Breast epithelium (tissue), 4 donors: ENCODE measurements at regions not wholly inside any gene's neighbourhood (a gene's known extent, or its start where the extent isn't known, plus 50 kb on each side); places are given as distances from the start of the nearest gene placed in this dataset.

Experiments used
- DNase-seq, 2 donors: peaks; one replicate each; pipeline ENCODE4 v3.0.0-alpha.2; 2019; ENCODE audit warnings: low spot score in 2 of 2
- H3K27ac ChIP-seq, 2 donors: fragments of 200-600 bp; sonication (generic) in 1 of 2; one replicate each; pipeline ENCODE4 v1.5.1; 2016 to 2019; ENCODE audit warnings: mild to moderate bottlenecking in 1 of 2
- H3K27me3 ChIP-seq, 2 donors: fragments of 200-600 bp; sonication (generic) in 1 of 2; one replicate each; pipeline versions ENCODE4 v1.5.1 to v1.6.0; 2017 to 2019; ENCODE audit warnings: control low read depth in 1 of 2, mild to moderate bottlenecking in 1 of 2
- H3K36me3 ChIP-seq: fragments of 200-600 bp; one replicate; pipeline ENCODE4 v1.5.1; 2019
- H3K4me1 ChIP-seq, 2 donors: fragments of 200-600 bp; sonication (generic); one replicate each; pipeline ENCODE4 v1.5.1; 2016 to 2019; ENCODE audit warnings: control low read depth in 1 of 2
- H3K4me3 ChIP-seq, 3 donors: fragments of 200-600 bp; sonication (generic); 1 replicate in 2 of 3; 2 replicates in 1 of 3; pipeline ENCODE4 v1.5.1; 2016 to 2019; ENCODE audit warnings: mild to moderate bottlenecking in 3 of 3, moderate library complexity in 2 of 3
- H3K9me3 ChIP-seq, 2 donors: fragments of 200-600 bp; sonication (generic) in 1 of 2; one replicate each; pipeline ENCODE4 v1.5.1; 2016 to 2019; ENCODE audit warnings: control low read depth in 1 of 2
- POLR2A ChIP-seq: fragments of 450-650 bp; IDR thresholded peaks from one replicate; pipeline ENCODE4 v1.6.1; 2016; ENCODE audit warnings: antibody characterized with exemption, mild to moderate bottlenecking, moderate library complexity
- POLR2AphosphoS5 ChIP-seq, 3 donors: sonication (generic); formaldehyde crosslinking; IDR thresholded peaks; one replicate each; pipeline ENCODE4 v1.6.1; 2017; ENCODE audit warnings: antibody characterized with exemption in 3 of 3
- intact Hi-C: fragments of 100-400 bp; cut with DNase I; formaldehyde crosslinking; loops from one replicate; pipeline ENCODE4 v1.15.1; 2023; ENCODE audit warnings: low total_unique reads
- TF ChIP-seq, protein P1 (sequence below), 3 donors: fragments of 450-650 bp; IDR thresholded peaks; one replicate each; pipeline ENCODE4 v1.5.1; 2016 to 2017; ENCODE audit warnings: antibody characterized with exemption in 3 of 3, mild to moderate bottlenecking in 3 of 3, moderate library complexity in 3 of 3

- Histone ChIP-seq H3K36me3 (no peaks in the 10 kb centered on the region), H3K27me3 (no peaks in the 10 kb centered on the region), H3K9me3 (no peaks in the 10 kb centered on the region), H3K4me3 (no peak overlapping the region), H3K4me1 (no peaks in the 10 kb centered on the region), H3K27ac (no peak overlapping the region)
- peak in 1 of 2 donors; percentile 62 for DNase-seq
- TF ChIP-seq POLR2A (no peak), POLR2AphosphoS5 (IDR thresholded peaks at IDR 0.05) (peak in 2 of 3 donors; percentile 53 to 75)
- intact Hi-C loops = no loop called here
Measured at GRCh38 chr4:177511611-177512010, 69.4 kb upstream of the AGA start.

DNA sequence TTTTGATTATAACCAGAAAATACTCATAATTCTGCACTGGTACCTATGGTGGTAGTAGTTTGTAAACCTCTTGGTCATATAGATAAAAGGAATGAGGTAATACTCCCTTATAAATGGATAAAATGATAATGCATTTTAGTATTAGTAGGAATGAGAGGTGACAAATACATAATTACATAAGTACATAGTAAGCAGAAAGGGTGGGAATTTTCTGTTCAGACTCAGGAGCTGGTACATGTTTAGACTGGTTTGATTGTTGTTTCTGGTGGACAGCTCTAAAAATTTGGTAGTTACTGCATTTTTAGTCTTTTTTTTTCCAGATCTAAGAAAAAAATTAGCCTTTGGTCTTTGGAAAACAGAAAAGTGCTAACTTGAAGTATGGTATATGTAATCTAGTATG lies 70.4 kb upstream of the AGA start:
- TF ChIP-seq, protein P1, sequence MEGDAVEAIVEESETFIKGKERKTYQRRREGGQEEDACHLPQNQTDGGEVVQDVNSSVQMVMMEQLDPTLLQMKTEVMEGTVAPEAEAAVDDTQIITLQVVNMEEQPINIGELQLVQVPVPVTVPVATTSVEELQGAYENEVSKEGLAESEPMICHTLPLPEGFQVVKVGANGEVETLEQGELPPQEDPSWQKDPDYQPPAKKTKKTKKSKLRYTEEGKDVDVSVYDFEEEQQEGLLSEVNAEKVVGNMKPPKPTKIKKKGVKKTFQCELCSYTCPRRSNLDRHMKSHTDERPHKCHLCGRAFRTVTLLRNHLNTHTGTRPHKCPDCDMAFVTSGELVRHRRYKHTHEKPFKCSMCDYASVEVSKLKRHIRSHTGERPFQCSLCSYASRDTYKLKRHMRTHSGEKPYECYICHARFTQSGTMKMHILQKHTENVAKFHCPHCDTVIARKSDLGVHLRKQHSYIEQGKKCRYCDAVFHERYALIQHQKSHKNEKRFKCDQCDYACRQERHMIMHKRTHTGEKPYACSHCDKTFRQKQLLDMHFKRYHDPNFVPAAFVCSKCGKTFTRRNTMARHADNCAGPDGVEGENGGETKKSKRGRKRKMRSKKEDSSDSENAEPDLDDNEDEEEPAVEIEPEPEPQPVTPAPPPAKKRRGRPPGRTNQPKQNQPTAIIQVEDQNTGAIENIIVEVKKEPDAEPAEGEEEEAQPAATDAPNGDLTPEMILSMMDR (IDR thresholded peaks at IDR 0.05) = no peak
- TF ChIP-seq POLR2AphosphoS5 (IDR thresholded peaks at IDR 0.05) (no peak), POLR2A (no peak)
- Histone ChIP-seq H3K36me3 (no peaks in the 10 kb centered on the region), H3K4me1 (no peaks in the 10 kb centered on the region), H3K27me3 (no peaks in the 10 kb centered on the region), H3K9me3 (no peaks in the 10 kb centered on the region), H3K4me3 (no peak overlapping the region), H3K27ac (no peak overlapping the region)
- DNase-seq = no peak
- intact Hi-C loops = no loop called here

DNA sequence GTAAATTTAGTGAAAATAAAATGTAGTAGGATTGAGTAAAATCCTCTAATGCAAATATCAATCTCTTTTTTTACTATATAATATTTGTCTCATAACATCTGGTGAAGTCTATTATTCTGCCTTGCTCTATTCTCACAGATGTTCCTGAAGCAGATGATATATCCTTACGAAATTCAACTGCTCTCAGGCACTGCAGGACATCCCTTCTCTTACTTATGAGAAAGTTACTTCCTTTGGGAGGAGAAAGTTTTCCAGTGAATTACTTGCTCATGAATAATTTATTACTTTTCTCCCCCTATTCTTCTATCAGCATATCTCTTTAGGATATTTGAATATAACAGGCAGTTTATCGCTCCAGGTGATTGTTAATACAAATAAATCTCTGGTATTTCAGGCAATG lies 75.6 kb upstream of the AGA start:
- Histone ChIP-seq H3K4me3 (no peak overlapping the region), H3K36me3 (no peaks in the 10 kb centered on the region), H3K9me3 (no peaks in the 10 kb centered on the region), H3K27ac (no peak overlapping the region), H3K27me3 (no peaks in the 10 kb centered on the region), H3K4me1 (no peaks in the 10 kb centered on the region)
- intact Hi-C loops = no loop called here
- no peak for DNase-seq
- TF ChIP-seq, protein P1 (IDR thresholded peaks at IDR 0.05) = no peak
- no peak for TF ChIP-seq POLR2AphosphoS5 (IDR thresholded peaks at IDR 0.05)
- TF ChIP-seq POLR2A = no peak

DNA sequence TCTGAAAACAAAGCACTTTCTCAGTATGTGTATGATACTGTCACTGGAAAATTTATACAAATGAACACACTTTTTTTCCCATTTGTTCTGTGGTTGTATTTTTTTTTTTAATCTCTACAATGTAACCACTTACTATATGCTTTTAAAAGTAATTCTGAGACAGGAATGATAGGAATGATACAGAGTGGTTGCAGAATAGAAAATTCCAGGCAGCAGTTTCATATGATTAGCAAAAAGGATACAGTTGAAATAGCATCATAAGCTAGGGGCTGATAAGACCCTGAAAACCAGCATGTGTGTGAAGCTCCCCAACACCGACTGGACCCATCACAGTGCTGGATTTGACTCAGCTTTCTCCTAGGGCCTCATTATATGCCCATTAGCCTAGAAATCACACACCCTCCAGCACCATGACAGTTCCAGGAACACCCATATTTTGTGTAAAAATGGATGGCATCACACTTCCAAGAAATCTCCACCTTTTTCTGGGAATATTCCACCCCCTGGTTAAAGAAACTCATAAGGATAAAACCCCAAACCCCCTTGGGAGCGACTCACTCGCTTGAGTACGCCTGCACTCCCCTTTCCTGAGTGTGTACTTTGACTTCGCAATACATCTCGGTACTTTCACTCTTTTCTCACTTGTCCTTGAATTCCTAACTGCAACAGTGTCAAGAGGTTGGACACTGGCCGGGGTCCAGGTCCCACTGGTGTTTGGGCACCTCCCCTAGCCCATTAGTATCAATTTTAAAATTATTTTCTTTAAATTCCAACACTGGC lies 77.4 kb upstream of the AGA start:
- no peak overlapping the region for H3K4me3 ChIP-seq
- H3K9me3 ChIP-seq = no peaks in the 10 kb centered on the region
- no peaks in the 10 kb centered on the region for H3K36me3 ChIP-seq
- no peak for DNase-seq
- H3K27ac ChIP-seq = no peak overlapping the region
- no peaks in the 10 kb centered on the region for H3K27me3 ChIP-seq
- intact Hi-C loops = no loop called here
- H3K4me1 ChIP-seq = no peaks in the 10 kb centered on the region
- TF ChIP-seq POLR2AphosphoS5 (IDR thresholded peaks at IDR 0.05) = no peak
- no peak for TF ChIP-seq POLR2A
- TF ChIP-seq, protein P1 (IDR thresholded peaks at IDR 0.05) = no peak

DNA sequence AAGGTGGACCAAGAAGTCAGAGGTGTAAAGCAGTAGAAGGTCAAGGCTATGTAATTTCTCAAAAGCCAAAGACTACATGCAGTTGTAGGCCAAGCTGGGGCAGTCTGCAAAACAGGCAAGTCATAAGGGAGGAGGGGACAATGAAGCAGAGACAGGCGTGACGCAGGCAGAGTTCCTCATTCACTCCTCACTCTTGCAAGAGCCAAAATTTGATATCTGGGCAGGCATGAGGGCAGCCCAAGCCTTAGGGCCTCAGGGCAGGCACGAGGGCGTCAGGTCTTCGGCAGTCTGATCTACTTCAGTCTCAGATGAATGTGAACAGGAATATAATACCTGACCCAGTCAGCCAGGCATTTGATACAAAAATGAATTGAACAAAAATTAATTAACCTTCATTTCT lies 86.4 kb upstream of the AGA start:
- H3K4me3 ChIP-seq = no peak overlapping the region
- H3K27ac ChIP-seq = no peak overlapping the region
- H3K9me3 ChIP-seq = no peaks in the 10 kb centered on the region
- DNase-seq = no peak
- H3K4me1 ChIP-seq = no peaks in the 10 kb centered on the region
- H3K36me3 ChIP-seq = no peaks in the 10 kb centered on the region
- H3K27me3 ChIP-seq = no peaks in the 10 kb centered on the region
- intact Hi-C loops = no loop called here
- TF ChIP-seq POLR2AphosphoS5 (IDR thresholded peaks at IDR 0.05) (no peak), POLR2A (no peak)
- TF ChIP-seq, protein P1 (IDR thresholded peaks at IDR 0.05) = no peak
